ENCODE measurements at regions not wholly inside any gene's neighbourhood (a gene's known extent, or its start where the extent isn't known, plus 50 kb on each side); places are given as distances from the start of the nearest gene placed in this dataset.
"Not testable (repeated sequence)": the region's sequence is repeated elsewhere in the genome, so short reads cannot be mapped to it uniquely, and the experiment has no call there.

DNA sequence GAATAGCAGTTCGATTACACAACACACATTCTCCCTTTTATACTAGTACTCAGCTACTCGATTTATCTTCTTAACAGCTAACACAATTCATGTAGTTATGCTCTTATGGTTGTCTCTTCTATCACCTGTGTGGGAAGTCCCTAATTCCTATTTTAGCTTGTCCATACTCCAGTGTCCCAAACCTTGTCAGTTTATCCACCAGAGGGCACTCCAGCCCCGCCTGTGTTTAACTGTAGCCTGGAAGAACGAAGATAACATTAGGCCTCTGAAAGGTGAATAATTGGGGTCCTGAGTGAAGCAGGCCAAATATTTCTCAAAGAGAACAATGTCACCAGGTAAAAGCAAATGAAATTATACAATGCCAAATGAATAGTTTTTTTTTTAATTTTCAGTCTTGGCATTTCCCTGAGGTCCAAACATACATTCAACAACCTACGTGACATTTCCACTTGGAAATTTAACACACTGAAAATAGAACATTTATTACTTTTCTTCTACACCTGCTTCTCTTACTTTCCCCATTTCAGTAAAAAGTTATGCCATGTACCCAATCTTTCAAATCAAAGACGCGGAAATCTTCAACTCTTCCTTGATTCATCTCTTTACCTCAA lies 560.7 kb downstream of the HTR1A start:
- WGBS (ENCODE audit: insufficient coverage), result 48% methylated on average over 6 of the region's 7 CpGs
- Histone ChIP-seq H3K4me1 (ENCODE audit: control insufficient read depth, insufficient read depth, low read length) (no peaks in the 10 kb centered on the region), H3K4me3 (ENCODE audit: low read length) (no peak overlapping the region), H3K36me3 (ENCODE audit: control insufficient read depth, insufficient read depth, low read length) (no peaks in the 10 kb centered on the region), H3K27me3 (ENCODE audit: control insufficient read depth, insufficient read depth, low read length) (no peaks in the 10 kb centered on the region), H3K27ac (ENCODE audit: low read length) (no peak overlapping the region), H3K9me3 (ENCODE audit: control insufficient read depth, insufficient read depth, low read length) (no peaks in the 10 kb centered on the region)
- ATAC-seq (no peak), DNase-seq (no peak)
- TF ChIP-seq, protein P1, sequence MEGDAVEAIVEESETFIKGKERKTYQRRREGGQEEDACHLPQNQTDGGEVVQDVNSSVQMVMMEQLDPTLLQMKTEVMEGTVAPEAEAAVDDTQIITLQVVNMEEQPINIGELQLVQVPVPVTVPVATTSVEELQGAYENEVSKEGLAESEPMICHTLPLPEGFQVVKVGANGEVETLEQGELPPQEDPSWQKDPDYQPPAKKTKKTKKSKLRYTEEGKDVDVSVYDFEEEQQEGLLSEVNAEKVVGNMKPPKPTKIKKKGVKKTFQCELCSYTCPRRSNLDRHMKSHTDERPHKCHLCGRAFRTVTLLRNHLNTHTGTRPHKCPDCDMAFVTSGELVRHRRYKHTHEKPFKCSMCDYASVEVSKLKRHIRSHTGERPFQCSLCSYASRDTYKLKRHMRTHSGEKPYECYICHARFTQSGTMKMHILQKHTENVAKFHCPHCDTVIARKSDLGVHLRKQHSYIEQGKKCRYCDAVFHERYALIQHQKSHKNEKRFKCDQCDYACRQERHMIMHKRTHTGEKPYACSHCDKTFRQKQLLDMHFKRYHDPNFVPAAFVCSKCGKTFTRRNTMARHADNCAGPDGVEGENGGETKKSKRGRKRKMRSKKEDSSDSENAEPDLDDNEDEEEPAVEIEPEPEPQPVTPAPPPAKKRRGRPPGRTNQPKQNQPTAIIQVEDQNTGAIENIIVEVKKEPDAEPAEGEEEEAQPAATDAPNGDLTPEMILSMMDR (IDR thresholded peaks at IDR 0.05), result no peak
- Mint-ChIP-seq H3K4me3 (no peak overlapping the region), H3K27ac (no peak overlapping the region), H3K36me3 (no peaks in the 10 kb centered on the region), H3K4me1 (no peaks in the 10 kb centered on the region), H3K27me3 (ENCODE audit: low read depth in 2 of 2) (no peaks in the 10 kb centered on the region), H3K9me3 (peaks cover 8 to 13% of the 10 kb centered on the region in 2 donors)
- intact Hi-C loops (cut with micrococcal nuclease), result no loop called here

DNA sequence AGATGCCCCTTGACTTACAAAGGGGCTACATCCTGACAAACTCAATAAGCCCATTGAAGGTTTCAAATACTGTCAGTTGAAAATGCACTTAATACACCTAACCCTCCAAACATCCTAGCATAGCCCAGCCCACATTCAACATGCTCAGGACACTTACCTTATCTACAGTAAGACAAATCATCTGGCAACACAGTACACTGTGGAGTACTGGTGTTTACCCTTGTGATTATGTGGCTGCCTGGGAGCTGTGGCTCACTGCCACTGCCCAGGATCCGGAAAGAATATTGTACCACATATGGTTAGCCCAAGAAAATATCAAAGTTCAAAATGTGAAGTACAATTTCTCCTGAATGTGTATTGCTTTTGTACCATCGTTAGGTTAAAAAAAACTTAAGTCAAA lies 562.2 kb downstream of the HTR1A start:
- no peaks in the 10 kb centered on the region for H3K27me3 Mint-ChIP-seq (ENCODE audit: low read depth in 2 of 2)
- H3K36me3 ChIP-seq (ENCODE audit: control insufficient read depth, insufficient read depth, low read length), result no peaks in the 10 kb centered on the region
- no peak overlapping the region for H3K27ac Mint-ChIP-seq
- H3K9me3 ChIP-seq (ENCODE audit: control insufficient read depth, insufficient read depth, low read length), result no peaks in the 10 kb centered on the region
- H3K27ac ChIP-seq (ENCODE audit: low read length), result no peak overlapping the region
- no peak overlapping the region for H3K4me3 ChIP-seq (ENCODE audit: low read length)
- H3K4me1 Mint-ChIP-seq, result no peaks in the 10 kb centered on the region
- TF ChIP-seq, protein P1 (IDR thresholded peaks at IDR 0.05), result no peak
- no peaks in the 10 kb centered on the region for H3K4me1 ChIP-seq (ENCODE audit: control insufficient read depth, insufficient read depth, low read length)
- no peaks in the 10 kb centered on the region for H3K27me3 ChIP-seq (ENCODE audit: control insufficient read depth, insufficient read depth, low read length)
- H3K4me3 Mint-ChIP-seq, result no peak overlapping the region
- peaks cover 11 to 13% of the 10 kb centered on the region in 2 donors for H3K9me3 Mint-ChIP-seq
- no peaks in the 10 kb centered on the region for H3K36me3 Mint-ChIP-seq
- DNase-seq, result no peak
- intact Hi-C loops (cut with micrococcal nuclease), result no loop called here
- 91% methylated on average over 2 of the region's 2 CpGs for WGBS (ENCODE audit: insufficient coverage)
- no peak for ATAC-seq

DNA sequence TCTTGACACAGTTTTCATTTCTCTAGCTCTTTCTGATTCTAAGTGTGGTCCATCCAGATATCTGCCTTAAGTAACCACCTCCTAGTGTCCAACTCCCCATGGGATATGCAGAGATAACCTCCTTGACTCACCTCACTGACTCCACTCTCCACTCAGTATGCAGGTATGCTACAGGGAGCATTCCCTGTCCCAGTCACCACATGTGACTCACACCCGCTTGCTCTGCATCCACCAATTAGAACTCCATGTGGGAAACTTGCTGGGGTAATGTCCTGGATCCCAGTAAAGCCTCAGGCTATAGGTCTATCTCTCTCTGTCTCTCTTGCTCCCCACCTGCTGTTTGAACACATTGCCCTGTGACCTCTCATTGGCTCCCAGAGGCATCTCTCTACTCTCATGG lies 563.9 kb downstream of the HTR1A start:
- 85% methylated on average over 1 of the region's 1 CpG for WGBS (ENCODE audit: insufficient coverage)
- Histone ChIP-seq H3K27ac (ENCODE audit: low read length) (no peak overlapping the region), H3K27me3 (ENCODE audit: control insufficient read depth, insufficient read depth, low read length) (no peaks in the 10 kb centered on the region), H3K4me1 (ENCODE audit: control insufficient read depth, insufficient read depth, low read length) (no peaks in the 10 kb centered on the region), H3K36me3 (ENCODE audit: control insufficient read depth, insufficient read depth, low read length) (no peaks in the 10 kb centered on the region), H3K9me3 (ENCODE audit: control insufficient read depth, insufficient read depth, low read length) (no peaks in the 10 kb centered on the region), H3K4me3 (ENCODE audit: low read length) (no peak overlapping the region)
- intact Hi-C loops (cut with micrococcal nuclease), result no loop called here
- Mint-ChIP-seq H3K36me3 (no peaks in the 10 kb centered on the region), H3K27me3 (ENCODE audit: low read depth in 2 of 2) (no peaks in the 10 kb centered on the region), H3K9me3 (peaks cover 7 to 10% of the 10 kb centered on the region in 2 donors), H3K27ac (no peak overlapping the region), H3K4me3 (no peak overlapping the region), H3K4me1 (no peaks in the 10 kb centered on the region)
- TF ChIP-seq, protein P1 (IDR thresholded peaks at IDR 0.05), result no peak
- ATAC-seq (no peak), DNase-seq (no peak)

DNA sequence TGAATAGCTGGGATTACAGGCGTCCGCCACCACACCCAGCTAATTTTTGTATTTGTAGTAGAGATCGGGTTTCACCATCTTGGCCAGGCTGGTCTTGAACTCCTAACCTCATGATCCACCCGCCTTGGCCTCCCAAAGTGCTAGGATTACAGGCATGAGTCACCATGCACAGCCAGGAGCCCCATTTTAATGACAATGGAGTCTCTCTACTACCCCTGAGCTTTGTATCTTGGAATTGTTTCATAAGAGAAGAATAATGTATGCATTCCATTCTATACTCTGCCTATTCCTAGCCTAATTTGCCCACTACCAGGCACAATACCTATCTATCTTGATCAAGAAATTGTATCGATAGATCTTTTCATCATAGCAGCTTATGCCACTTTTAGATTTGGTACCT lies 574.1 kb downstream of the HTR1A start:
- intact Hi-C loops (cut with micrococcal nuclease), result not testable (repeated sequence)

More for the DNA sequence above, 574.1 kb downstream of the HTR1A start:
- not testable (repeated sequence) for H3K27ac ChIP-seq (ENCODE audit: low read length); H3K36me3 Mint-ChIP-seq; H3K4me1 Mint-ChIP-seq; H3K9me3 Mint-ChIP-seq; DNase-seq; H3K4me1 ChIP-seq (ENCODE audit: control insufficient read depth, insufficient read depth, low read length); H3K27me3 Mint-ChIP-seq (ENCODE audit: low read depth in 2 of 2); H3K27me3 ChIP-seq (ENCODE audit: control insufficient read depth, insufficient read depth, low read length); H3K9me3 ChIP-seq (ENCODE audit: control insufficient read depth, insufficient read depth, low read length); ATAC-seq; H3K4me3 ChIP-seq (ENCODE audit: low read length); H3K36me3 ChIP-seq (ENCODE audit: control insufficient read depth, insufficient read depth, low read length); H3K4me3 Mint-ChIP-seq; H3K27ac Mint-ChIP-seq
- 81% methylated on average over 2 of the region's 5 CpGs for WGBS (ENCODE audit: insufficient coverage)
